ENCODE measurements at regions not wholly inside any gene's neighbourhood (a gene's known extent, or its start where the extent isn't known, plus 50 kb on each side); places are given as distances from the start of the nearest gene placed in this dataset.

- Mint-ChIP-seq H3K27me3 (ENCODE audit: low read depth in 3 of 3) (peaks cover 0 to 3% (median 0%) of the 10 kb centered on the region in 3 donors), H3K4me3 (peak overlapping the region; percentile 17 to 59), H3K36me3 (peaks cover 2 to 4% of the 10 kb centered on the region in 2 donors), H3K27ac (peak overlapping the region; percentile 91 to 98 (median 93)), H3K9me3 (peaks cover 0 to 4% (median 0%) of the 10 kb centered on the region in 7 donors), H3K4me1 (peaks cover 17% of the 10 kb centered on the region)
- H3K36me3 ChIP-seq (replicated peaks in 1 of 2; ENCODE audit: control insufficient read depth in 1 of 2, insufficient read depth in 2 of 2, low read length in 2 of 2): no peaks in the 10 kb centered on the region
- peak overlapping the region; percentile 5 for H3K9ac ChIP-seq (ENCODE audit: insufficient read depth, low read length, poor library complexity, severe bottlenecking)
- H3K27ac ChIP-seq (ENCODE audit: low read depth in 1 of 2, low read length in 2 of 2): peak overlapping the region; percentile 85 to 89
- H3K4me2 ChIP-seq (replicated peaks; ENCODE audit: extremely low read depth, low read length, poor library complexity, severe bottlenecking): peak overlapping the region; percentile 35
- no peaks in the 10 kb centered on the region for H3K79me2 ChIP-seq (ENCODE audit: insufficient read depth, low read length)
- intact Hi-C loops (cut with micrococcal nuclease): loop anchor here in 1 of 2 donors (2.0 kb wide), 1 partner anchor 14 kb away; no protein-coding TSS in a partner anchor
- 39% methylated on average over 5 of the region's 7 CpGs for WGBS (ENCODE audit: insufficient coverage)
- no peaks in the 10 kb centered on the region for H4K20me1 ChIP-seq (ENCODE audit: insufficient read depth, low read length)
- peaks cover 74 to 79% of the 10 kb centered on the region in 2 donors for H3K4me1 ChIP-seq (ENCODE audit: control insufficient read depth in 1 of 2, insufficient read depth in 2 of 2, low read length in 2 of 2)
- no peaks in the 10 kb centered on the region for H3K9me3 ChIP-seq (replicated peaks in 1 of 2; ENCODE audit: control insufficient read depth in 1 of 2, insufficient read depth in 1 of 2, low read length in 2 of 2)
- H2AFZ ChIP-seq (ENCODE audit: insufficient read depth, low read depth, low read length, poor library complexity, severe bottlenecking): no peak overlapping the region
- peak overlapping the region in 1 of 3 experiments; percentile 17 for H3K4me3 ChIP-seq (replicated peaks in 1 of 3; ENCODE audit: low read depth in 2 of 3, low read length in 3 of 3)
- no peaks in the 10 kb centered on the region for H3K27me3 ChIP-seq (ENCODE audit: control insufficient read depth in 2 of 2, insufficient read depth in 2 of 2, low read length in 2 of 2)
- TF ChIP-seq, protein P1, sequence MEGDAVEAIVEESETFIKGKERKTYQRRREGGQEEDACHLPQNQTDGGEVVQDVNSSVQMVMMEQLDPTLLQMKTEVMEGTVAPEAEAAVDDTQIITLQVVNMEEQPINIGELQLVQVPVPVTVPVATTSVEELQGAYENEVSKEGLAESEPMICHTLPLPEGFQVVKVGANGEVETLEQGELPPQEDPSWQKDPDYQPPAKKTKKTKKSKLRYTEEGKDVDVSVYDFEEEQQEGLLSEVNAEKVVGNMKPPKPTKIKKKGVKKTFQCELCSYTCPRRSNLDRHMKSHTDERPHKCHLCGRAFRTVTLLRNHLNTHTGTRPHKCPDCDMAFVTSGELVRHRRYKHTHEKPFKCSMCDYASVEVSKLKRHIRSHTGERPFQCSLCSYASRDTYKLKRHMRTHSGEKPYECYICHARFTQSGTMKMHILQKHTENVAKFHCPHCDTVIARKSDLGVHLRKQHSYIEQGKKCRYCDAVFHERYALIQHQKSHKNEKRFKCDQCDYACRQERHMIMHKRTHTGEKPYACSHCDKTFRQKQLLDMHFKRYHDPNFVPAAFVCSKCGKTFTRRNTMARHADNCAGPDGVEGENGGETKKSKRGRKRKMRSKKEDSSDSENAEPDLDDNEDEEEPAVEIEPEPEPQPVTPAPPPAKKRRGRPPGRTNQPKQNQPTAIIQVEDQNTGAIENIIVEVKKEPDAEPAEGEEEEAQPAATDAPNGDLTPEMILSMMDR (IDR thresholded peaks at IDR 0.05): no peak
- peak; percentile 64 to 78 (median 73) for DNase-seq
These were observed 77.3 kb downstream of the CCR1 start for GRCh38 chr3:46130631-46131310.

GRCh38 chr3:46129588-46130272 is 78.4 kb downstream of the CCR1 start:
- H3K27me3 Mint-ChIP-seq (ENCODE audit: low read depth in 3 of 3): peaks cover 0 to 3% (median 0%) of the 10 kb centered on the region in 3 donors
- intact Hi-C loops (cut with micrococcal nuclease): loop anchor here in 1 of 2 donors (2.0 kb wide), 1 partner anchor 13 kb away; no protein-coding TSS in a partner anchor
- H3K36me3 Mint-ChIP-seq: peaks cover 2 to 4% of the 10 kb centered on the region in 2 donors

More at GRCh38 chr3:46129588-46130272, 78.4 kb downstream of the CCR1 start:
- Mint-ChIP-seq H3K4me1 (peaks cover 22% of the 10 kb centered on the region), H3K9me3 (peaks cover 0 to 4% (median 0%) of the 10 kb centered on the region in 7 donors), H3K27ac (peak overlapping the region; percentile 91 to 98 (median 93)), H3K4me3 (no peak overlapping the region)
- Histone ChIP-seq H3K36me3 (replicated peaks in 1 of 2; ENCODE audit: control insufficient read depth in 1 of 2, insufficient read depth in 2 of 2, low read length in 2 of 2) (no peaks in the 10 kb centered on the region), H3K9me3 (replicated peaks in 1 of 2; ENCODE audit: control insufficient read depth in 1 of 2, insufficient read depth in 1 of 2, low read length in 2 of 2) (no peaks in the 10 kb centered on the region), H3K79me2 (ENCODE audit: insufficient read depth, low read length) (no peaks in the 10 kb centered on the region), H3K27me3 (ENCODE audit: control insufficient read depth in 2 of 2, insufficient read depth in 2 of 2, low read length in 2 of 2) (no peaks in the 10 kb centered on the region), H3K4me2 (replicated peaks; ENCODE audit: extremely low read depth, low read length, poor library complexity, severe bottlenecking) (peak overlapping the region; percentile 35), H3K4me1 (ENCODE audit: control insufficient read depth in 1 of 2, insufficient read depth in 2 of 2, low read length in 2 of 2) (peaks cover 69 to 73% of the 10 kb centered on the region in 2 donors), H2AFZ (ENCODE audit: insufficient read depth, low read depth, low read length, poor library complexity, severe bottlenecking) (no peak overlapping the region), H4K20me1 (ENCODE audit: insufficient read depth, low read length) (no peaks in the 10 kb centered on the region), H3K27ac (ENCODE audit: low read depth in 1 of 2, low read length in 2 of 2) (peak overlapping the region; percentile 85 to 89), H3K9ac (ENCODE audit: insufficient read depth, low read length, poor library complexity, severe bottlenecking) (no peak overlapping the region), H3K4me3 (replicated peaks in 1 of 3; ENCODE audit: low read depth in 2 of 3, low read length in 3 of 3) (peak overlapping the region in 1 of 3 experiments; percentile 17)
- DNase-seq: no peak
- 87% methylated on average over 2 of the region's 3 CpGs for WGBS (ENCODE audit: insufficient coverage)
- TF ChIP-seq, protein P1 (IDR thresholded peaks at IDR 0.05): no peak

Measured in CD14-positive monocyte (primary cell).